IMR-90 (cell line): ENCODE measurements at regions not wholly inside any gene's neighbourhood (a gene's known extent, or its start where the extent isn't known, plus 50 kb on each side); places are given as distances from the start of the nearest gene placed in this dataset.
A peak's percentile ranks its signal among the peaks of the same experiment; 100 is the strongest.

Experiments
- ATAC-seq: fragments of 200-7000 bp; cut with Tn5 transposase; 2 replicates; pipeline ENCODE4 v1.9.1; 2020; ENCODE audit warnings: low read depth, mild to moderate bottlenecking, moderate library complexity
- BruUV-seq: library from RNA; stranded (reverse); fragments of 400-500 nt; replicated peaks from 2 replicates; lab custom pipeline; 2021; lab: Mats Ljungman, UMichigan
- CTCF ChIA-PET: fragments of 300-600 bp; formaldehyde crosslinking; extraction: SDS; loops from one replicate; lab custom pipeline; 2021; ENCODE audit warnings: antibody characterized with exemption; lab: Yijun Ruan, JAX
- POLR2A ChIA-PET: fragments of 300-600 bp; sonication (Branson Sonifier 250); formaldehyde crosslinking; loops from one replicate; lab custom pipeline; 2022; ENCODE audit warnings: antibody characterized with exemption; ENCODE audit not compliant: unreplicated experiment; lab: Charles Lee
- DNase-seq: peaks from one replicate; pipeline ENCODE4 v3.0.0; 2013
- H2AFZ ChIP-seq: replicated peaks from 2 replicates; pipeline ENCODE3; 2013; ENCODE audit warnings: low read length, mild to moderate bottlenecking; ENCODE audit not compliant: poor library complexity
- H2AK5ac ChIP-seq: 2 replicates; pipeline ENCODE4 v1.6.1; 2013; ENCODE audit warnings: low read depth, low read length, inconsistent platforms
- H2AK9ac ChIP-seq: replicated peaks from 2 replicates; pipeline ENCODE3; 2013; ENCODE audit warnings: mild to moderate bottlenecking, low read depth, low read length, moderate library complexity; ENCODE audit not compliant: poor library complexity
- H2BK120ac ChIP-seq: 2 replicates; pipeline ENCODE4 v1.6.1; 2013; ENCODE audit warnings: low read depth, low read length, inconsistent platforms
- H2BK15ac ChIP-seq: 3 replicates; pipeline ENCODE4 v1.6.1; 2013; ENCODE audit warnings: low read depth, low read length, inconsistent platforms
- H2BK20ac ChIP-seq: 2 replicates; pipeline ENCODE4 v1.6.1; 2013; ENCODE audit warnings: low read depth, mild to moderate bottlenecking, inconsistent platforms, low read length, moderate library complexity
- H2BK5ac ChIP-seq: 2 replicates; pipeline ENCODE4 v1.6.1; 2013; ENCODE audit warnings: mild to moderate bottlenecking, low read depth, low read length, inconsistent platforms; ENCODE audit not compliant: poor library complexity, severe bottlenecking
- H3K14ac ChIP-seq: replicated peaks from 2 replicates; pipeline ENCODE4 v1.6.1; 2013; ENCODE audit warnings: low read depth, low read length, inconsistent platforms
- H3K18ac ChIP-seq: 2 replicates; pipeline ENCODE4 v1.6.1; 2013; ENCODE audit warnings: low read depth, low read length, control low read depth
- H3K23ac ChIP-seq: 2 replicates; pipeline ENCODE4 v1.6.1; 2013; ENCODE audit warnings: low read depth, low read length, inconsistent platforms
- H3K27ac ChIP-seq: 2 replicates; pipeline ENCODE4 v1.5.1; 2013; ENCODE audit warnings: mild to moderate bottlenecking, control low read depth, low read length; ENCODE audit not compliant: insufficient read depth
- H3K27me3 ChIP-seq: 2 replicates; pipeline ENCODE4 v1.6.1; 2013; ENCODE audit warnings: low read length; ENCODE audit not compliant: control insufficient read depth, insufficient read depth
- H3K36me3 ChIP-seq: 2 replicates; pipeline ENCODE4 v1.6.1; 2013; ENCODE audit warnings: low read length, mixed read lengths; ENCODE audit not compliant: control insufficient read depth, insufficient read depth
- H3K4ac ChIP-seq: 2 replicates; pipeline ENCODE4 v1.6.1; 2013; ENCODE audit warnings: low read depth, low read length, inconsistent platforms
- H3K4me1 ChIP-seq: 2 replicates; pipeline ENCODE4 v1.6.1; 2013; ENCODE audit warnings: low read length, mixed read lengths; ENCODE audit not compliant: control insufficient read depth, insufficient read depth
- H3K4me2 ChIP-seq: 2 replicates; pipeline ENCODE4 v1.6.1; 2013; ENCODE audit warnings: low read depth, mild to moderate bottlenecking, control low read depth, low read length, moderate library complexity
- H3K4me3 ChIP-seq: 2 replicates; pipeline ENCODE4 v1.5.1; 2013; ENCODE audit warnings: low read depth, mild to moderate bottlenecking, control low read depth, low read length, moderate library complexity; ENCODE audit not compliant: insufficient read depth
- H3K56ac ChIP-seq: 2 replicates; pipeline ENCODE4 v1.6.1; 2013; ENCODE audit warnings: low read length, inconsistent platforms; ENCODE audit not compliant: insufficient read depth; ENCODE audit errors: extremely low read depth
- H3K79me1 ChIP-seq, 2 experiments: 2 replicates each; pipeline ENCODE4 v1.6.1; 2013; ENCODE audit warnings: low read length in 2 of 2, inconsistent platforms in 1 of 2, low read depth in 1 of 2
- H3K9ac ChIP-seq: 2 replicates; pipeline ENCODE4 v1.6.1; 2013; ENCODE audit warnings: low read depth, low read length, control low read depth
- H3K9me1 ChIP-seq: 2 replicates; pipeline ENCODE4 v1.6.1; 2013; ENCODE audit warnings: low read length, inconsistent platforms; ENCODE audit not compliant: insufficient read depth
- H3K9me3 ChIP-seq: 2 replicates; pipeline ENCODE4 v1.6.1; 2013; ENCODE audit warnings: low read length; ENCODE audit not compliant: control insufficient read depth, insufficient read depth
- H4K20me1 ChIP-seq: 2 replicates; pipeline ENCODE4 v1.6.1; 2013; ENCODE audit warnings: low read length, inconsistent platforms; ENCODE audit not compliant: insufficient read depth
- H4K5ac ChIP-seq: 2 replicates; pipeline ENCODE4 v1.6.1; 2013; ENCODE audit warnings: mild to moderate bottlenecking, low read depth, low read length, control low read depth
- H4K8ac ChIP-seq, 2 experiments: 2 replicates each; pipeline ENCODE4 v1.6.1; 2013; ENCODE audit warnings: low read depth in 2 of 2, low read length in 2 of 2, control low read depth in 1 of 2, inconsistent platforms in 1 of 2
- H4K91ac ChIP-seq: 2 replicates; pipeline ENCODE4 v1.6.1; 2013; ENCODE audit warnings: low read depth, low read length, inconsistent platforms; ENCODE audit not compliant: insufficient read depth
- BHLHE40 ChIP-seq: fragments of 150-350 bp; IDR thresholded peaks from 2 replicates; pipeline ENCODE4 v1.6.1; 2016; ENCODE audit warnings: mild to moderate bottlenecking, low read depth, low read length
- CEBPB ChIP-seq: IDR thresholded peaks from 2 replicates; pipeline ENCODE4 v1.6.1; 2012; ENCODE audit warnings: low read depth, low read length, improper control_type of control experiment
- CHD1 ChIP-seq: IDR thresholded peaks from 2 replicates; pipeline ENCODE4 v1.6.1; 2012; ENCODE audit warnings: low read depth, low read length, improper control_type of control experiment
- CTCF ChIP-seq: conservative IDR thresholded peaks from 2 replicates; pipeline ENCODE4 v1.5.1; 2012; ENCODE audit warnings: mild to moderate bottlenecking, low read depth, low read length, improper control_type of control experiment
- ELK1 ChIP-seq: fragments of 150-350 bp; IDR thresholded peaks from 2 replicates; pipeline ENCODE4 v1.6.1; 2016; ENCODE audit warnings: low read depth, mild to moderate bottlenecking, low read length, moderate library complexity, borderline replicate concordance
- FOS ChIP-seq: fragments of 150-350 bp; IDR thresholded peaks from 2 replicates; pipeline ENCODE4 v1.6.1; 2016; ENCODE audit warnings: low read depth, low read length
- MAFK ChIP-seq: IDR thresholded peaks from 2 replicates; pipeline ENCODE4 v1.6.1; 2012; ENCODE audit warnings: low read depth, low read length, improper control_type of control experiment
- MAZ ChIP-seq: IDR thresholded peaks from 2 replicates; pipeline ENCODE4 v1.6.1; 2012; ENCODE audit warnings: low read depth, mild to moderate bottlenecking, low read length, improper control_type of control experiment, moderate library complexity, borderline replicate concordance
- MXI1 ChIP-seq: IDR thresholded peaks from 2 replicates; pipeline ENCODE4 v1.6.1; 2012; ENCODE audit warnings: low read depth, mild to moderate bottlenecking, low read length, moderate library complexity, borderline replicate concordance
- NFE2L2 ChIP-seq: fragments of 150-350 bp; IDR thresholded peaks from 2 replicates; pipeline ENCODE4 v1.6.1; 2016; ENCODE audit warnings: low read depth, mild to moderate bottlenecking, low read length
- POLR2A ChIP-seq: IDR thresholded peaks from 2 replicates; pipeline ENCODE4 v1.6.1; 2012; ENCODE audit warnings: mild to moderate bottlenecking, low read depth, low read length
- RAD21 ChIP-seq: IDR thresholded peaks from 2 replicates; pipeline ENCODE4 v1.6.1; 2012; ENCODE audit warnings: low read length, improper control_type of control experiment
- RCOR1 ChIP-seq: IDR thresholded peaks from 2 replicates; pipeline ENCODE4 v1.6.1; 2012; ENCODE audit warnings: mild to moderate bottlenecking, low read length, improper control_type of control experiment; ENCODE audit not compliant: insufficient replicate concordance
- RFX5 ChIP-seq: IDR thresholded peaks from 2 replicates; pipeline ENCODE4 v1.8.0; 2012; ENCODE audit warnings: low read depth, mild to moderate bottlenecking, low read length, moderate library complexity
- SMC3 ChIP-seq: fragments of 150-350 bp; IDR thresholded peaks from 2 replicates; pipeline ENCODE4 v1.6.1; 2016; ENCODE audit warnings: low read depth, mild to moderate bottlenecking, antibody characterized with exemption, low read length, moderate library complexity
- USF2 ChIP-seq: fragments of 150-350 bp; IDR thresholded peaks from 2 replicates; pipeline ENCODE4 v1.6.1; 2017; ENCODE audit warnings: mild to moderate bottlenecking, antibody characterized with exemption, low read length, low read depth
- WGBS, 2 experiments: methylation state at CpG; one replicate each; pipeline versions ENCODE4 v1.1.5 to v1.1.7; 2013; ENCODE audit warnings: missing lambda C conversion rate in 2 of 2; ENCODE audit not compliant: insufficient read length in 1 of 2; ENCODE audit errors: extremely low coverage in 2 of 2; 5-methylcytosine and 5-hydroxymethylcytosine counted together
- dilution Hi-C: fragments of 300-500 bp; cut with HindIII; formaldehyde crosslinking; loops from one replicate; pipeline ENCODE4 v1.14.3; 2018; ENCODE audit warnings: low sequenced_read_pairs; ENCODE audit not compliant: unreplicated experiment
- in situ Hi-C: fragments of 300-500 bp; cut with MboI; formaldehyde crosslinking; loops from 3 replicates; pipeline ENCODE4 v1.14.3; 2019; ENCODE audit warnings: low sequenced_read_pairs, inconsistent platforms, mixed read lengths
- intact Hi-C: fragments of 100-400 bp; cut with micrococcal nuclease; formaldehyde crosslinking; loops from 2 replicates; pipeline ENCODE4 v1.10.0; 2022

GRCh38 chr9:82320566-82320965, 332.0 kb downstream of the SPATA31D1 start:
- no peak overlapping the region for H3K18ac ChIP-seq
- H3K79me1 ChIP-seq = no peaks in the 10 kb centered on the region
- no peak overlapping the region for H2BK120ac ChIP-seq
- ChIA-PET POLR2A (no interaction called here), CTCF (no interaction called here)
- H2AK9ac ChIP-seq = no peak overlapping the region
- no peak overlapping the region for H3K4me3 ChIP-seq
- in situ Hi-C loops = no loop called here
- H4K8ac ChIP-seq = no peak overlapping the region
- no peak overlapping the region for H2BK5ac ChIP-seq
- no peak overlapping the region for H3K4ac ChIP-seq
- no peaks in the 10 kb centered on the region for H4K20me1 ChIP-seq
- H2AK5ac ChIP-seq = no peak overlapping the region
- H3K4me1 ChIP-seq = peaks cover 3% of the 10 kb centered on the region
- H3K9ac ChIP-seq = no peak overlapping the region
- WGBS, 2 experiments = no CpG with 5 or more reads among the region's 1 CpG
- H3K23ac ChIP-seq = no peak overlapping the region
- no TSS peak for BruUV-seq
- no peak overlapping the region for H3K14ac ChIP-seq
- H4K5ac ChIP-seq = no peak overlapping the region
- H3K36me3 ChIP-seq = no peaks in the 10 kb centered on the region
- TF ChIP-seq ELK1 (no peak), RAD21 (no peak), POLR2A (no peak), MAZ (no peak), MAFK (no peak), CEBPB (no peak), FOS (no peak), CTCF (no peak), BHLHE40 (no peak), SMC3 (no peak), NFE2L2 (no peak), CHD1 (no peak), USF2 (no peak), RCOR1 (no peak), RFX5 (no peak), MXI1 (no peak)
- H4K91ac ChIP-seq = peak overlapping the region; percentile 1; the same call in 1 of the 2 replicates
- peak; percentile 19 for DNase-seq
- H2BK20ac ChIP-seq = no peak overlapping the region
- intact Hi-C loops = no loop called here
- ATAC-seq = peak; percentile 62
- H3K9me1 ChIP-seq = no peaks in the 10 kb centered on the region
- H2BK15ac ChIP-seq = no peak overlapping the region
- H3K27me3 ChIP-seq = no peaks in the 10 kb centered on the region
- H3K4me2 ChIP-seq = no peak overlapping the region
- no peaks in the 10 kb centered on the region for H3K9me3 ChIP-seq
- peak overlapping the region; percentile 1 for H2AFZ ChIP-seq
- dilution Hi-C loops = no loop called here
- H3K56ac ChIP-seq = no peak overlapping the region
- H3K27ac ChIP-seq = no peak overlapping the region
